ENCODE measurements at regions not wholly inside any gene's neighbourhood (a gene's known extent, or its start where the extent isn't known, plus 50 kb on each side); places are given as distances from the start of the nearest gene placed in this dataset.

GRCh38 chr6:5946701-5947100 lies 60.0 kb downstream of the NRN1 start:
- no peak for DNase-seq (ENCODE audit: low spot score)
- no peak overlapping the region for H3K27ac Mint-ChIP-seq
- H3K4me3 Mint-ChIP-seq = no peak overlapping the region
- no peaks in the 10 kb centered on the region for H3K4me1 Mint-ChIP-seq (ENCODE audit: low read depth)
- no peaks in the 10 kb centered on the region for H3K36me3 Mint-ChIP-seq (ENCODE audit: low read depth)
- intact Hi-C loops (cut with micrococcal nuclease) = no loop called here
- H3K27me3 Mint-ChIP-seq (ENCODE audit: insufficient read depth) = peaks cover 4% of the 10 kb centered on the region
- peaks cover 8% of the 10 kb centered on the region for H3K9me3 Mint-ChIP-seq

GRCh38 chr6:5946181-5946580 lies 60.5 kb downstream of the NRN1 start:
- intact Hi-C loops (cut with micrococcal nuclease) = no loop called here
- H3K27me3 Mint-ChIP-seq (ENCODE audit: insufficient read depth) = peaks cover 2% of the 10 kb centered on the region
- no peaks in the 10 kb centered on the region for H3K4me1 Mint-ChIP-seq (ENCODE audit: low read depth)
- no peak overlapping the region for H3K27ac Mint-ChIP-seq
- no peak overlapping the region for H3K4me3 Mint-ChIP-seq
- H3K36me3 Mint-ChIP-seq (ENCODE audit: low read depth) = no peaks in the 10 kb centered on the region
- no peak for DNase-seq (ENCODE audit: low spot score)
- peaks cover 8% of the 10 kb centered on the region for H3K9me3 Mint-ChIP-seq

- intact Hi-C loops (cut with micrococcal nuclease) = no loop called here
- DNase-seq (ENCODE audit: low spot score) = no peak
- Mint-ChIP-seq H3K27me3 (ENCODE audit: insufficient read depth) (peaks cover 2% of the 10 kb centered on the region), H3K9me3 (peaks cover 8% of the 10 kb centered on the region), H3K36me3 (ENCODE audit: low read depth) (no peaks in the 10 kb centered on the region), H3K4me1 (ENCODE audit: low read depth) (no peaks in the 10 kb centered on the region), H3K27ac (no peak overlapping the region), H3K4me3 (no peak overlapping the region)
Observed at GRCh38 chr6:5943591-5943990, 63.1 kb downstream of the NRN1 start.

DNA sequence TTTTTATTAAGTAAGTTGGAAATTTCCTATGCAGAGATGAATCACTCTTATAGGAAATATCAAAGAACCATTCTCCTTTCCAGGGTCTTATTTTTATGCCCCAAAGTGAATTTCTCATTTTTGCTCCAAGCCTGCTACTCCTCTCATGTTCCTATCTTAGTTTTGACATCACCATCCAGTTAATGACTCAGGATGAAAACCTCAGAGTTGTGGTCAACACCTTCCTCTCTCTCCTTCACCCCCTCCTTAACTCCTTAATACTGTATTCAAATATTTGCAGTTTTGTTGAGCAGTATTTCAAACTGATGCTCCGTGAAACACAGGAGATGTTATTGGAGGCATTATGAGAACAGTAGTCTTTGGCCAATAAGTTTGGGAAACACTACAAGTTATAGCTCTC lies 64.1 kb downstream of the NRN1 start:
- no peak overlapping the region for H3K4me3 Mint-ChIP-seq
- no peak for DNase-seq (ENCODE audit: low spot score)
- peaks cover 8% of the 10 kb centered on the region for H3K9me3 Mint-ChIP-seq
- H3K27ac Mint-ChIP-seq = no peak overlapping the region
- H3K4me1 Mint-ChIP-seq (ENCODE audit: low read depth) = no peaks in the 10 kb centered on the region
- intact Hi-C loops (cut with micrococcal nuclease) = no loop called here
- H3K27me3 Mint-ChIP-seq (ENCODE audit: insufficient read depth) = peaks cover 2% of the 10 kb centered on the region
- H3K36me3 Mint-ChIP-seq (ENCODE audit: low read depth) = no peaks in the 10 kb centered on the region

DNA sequence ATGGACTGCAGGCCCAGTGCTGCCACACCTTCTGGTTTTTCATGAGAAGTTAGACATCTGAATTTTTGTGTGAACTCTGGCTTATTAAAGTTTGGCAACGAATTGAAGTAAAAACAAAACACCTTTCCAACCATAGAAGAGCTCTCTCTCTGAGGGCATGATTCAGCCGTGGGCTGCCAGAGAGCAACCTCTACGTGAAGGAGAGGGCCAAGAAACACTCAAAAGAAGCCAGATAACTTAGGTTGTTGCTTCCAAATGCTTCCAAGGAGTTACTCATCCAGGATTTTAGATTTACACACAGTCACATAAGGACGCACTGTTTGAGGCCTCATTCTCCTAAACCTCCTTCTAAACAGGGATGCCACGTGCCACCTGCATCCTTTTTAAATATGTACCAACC lies 65.5 kb downstream of the NRN1 start:
- no peak for DNase-seq (ENCODE audit: low spot score)
- H3K27ac Mint-ChIP-seq = no peak overlapping the region
- H3K36me3 Mint-ChIP-seq (ENCODE audit: low read depth) = no peaks in the 10 kb centered on the region
- peaks cover 5% of the 10 kb centered on the region for H3K27me3 Mint-ChIP-seq (ENCODE audit: insufficient read depth)
- no peaks in the 10 kb centered on the region for H3K4me1 Mint-ChIP-seq (ENCODE audit: low read depth)
- H3K9me3 Mint-ChIP-seq = peaks cover 8% of the 10 kb centered on the region
- intact Hi-C loops (cut with micrococcal nuclease) = no loop called here
- H3K4me3 Mint-ChIP-seq = no peak overlapping the region

- no peak for DNase-seq (ENCODE audit: low spot score)
- Mint-ChIP-seq H3K36me3 (ENCODE audit: low read depth) (no peaks in the 10 kb centered on the region), H3K4me1 (ENCODE audit: low read depth) (no peaks in the 10 kb centered on the region), H3K27ac (no peak overlapping the region), H3K9me3 (peaks cover 8% of the 10 kb centered on the region), H3K27me3 (ENCODE audit: insufficient read depth) (peaks cover 7% of the 10 kb centered on the region), H3K4me3 (no peak overlapping the region)
- intact Hi-C loops (cut with micrococcal nuclease) = no loop called here
Observed at GRCh38 chr6:5938934-5939333, 67.8 kb downstream of the NRN1 start.

DNA sequence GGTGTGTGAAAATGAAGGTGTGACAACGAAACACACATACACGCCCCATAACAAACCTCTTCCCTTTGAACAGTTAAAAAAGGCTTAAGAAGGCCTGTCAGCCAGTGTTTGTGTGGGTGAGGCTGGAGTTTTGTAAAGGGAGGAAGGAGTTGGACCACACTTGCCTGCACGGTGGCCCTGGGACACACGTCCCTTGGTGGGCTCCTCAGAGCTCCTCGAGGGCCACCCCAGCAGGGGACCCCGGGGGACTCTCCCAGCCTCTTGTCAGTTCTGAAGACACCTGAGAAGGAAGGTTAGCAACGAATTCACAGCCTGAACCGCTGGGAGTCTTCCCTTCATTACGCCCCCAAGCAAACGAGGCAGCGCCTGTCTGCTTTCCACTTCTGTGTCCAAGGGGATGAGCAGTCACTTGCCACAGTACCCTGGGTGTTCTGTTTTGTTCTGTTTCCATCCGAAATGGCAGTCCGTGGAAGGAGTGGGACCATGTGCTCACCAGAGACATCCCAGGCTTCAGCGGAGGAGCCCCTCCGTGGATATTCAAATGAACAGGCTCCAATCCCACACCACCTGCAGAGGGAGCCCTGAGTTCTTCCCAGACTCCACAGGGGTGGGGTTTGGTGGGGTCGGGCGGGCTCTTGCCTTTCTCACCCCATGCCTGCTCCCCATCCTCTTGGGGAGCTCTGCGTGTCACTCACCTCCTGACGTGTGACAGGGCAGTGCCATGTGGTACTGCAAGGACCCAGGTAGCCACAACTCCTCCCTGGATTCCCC lies 68.6 kb downstream of the NRN1 start:
- no peak for DNase-seq (ENCODE audit: low spot score)
- H3K4me1 Mint-ChIP-seq (ENCODE audit: low read depth) = no peaks in the 10 kb centered on the region
- no peaks in the 10 kb centered on the region for H3K36me3 Mint-ChIP-seq (ENCODE audit: low read depth)
- H3K9me3 Mint-ChIP-seq = peaks cover under 1% of the 10 kb centered on the region
- H3K4me3 Mint-ChIP-seq = no peak overlapping the region
- H3K27ac Mint-ChIP-seq = no peak overlapping the region
- peaks cover 7% of the 10 kb centered on the region for H3K27me3 Mint-ChIP-seq (ENCODE audit: insufficient read depth)
- intact Hi-C loops (cut with micrococcal nuclease) = no loop called here

DNA sequence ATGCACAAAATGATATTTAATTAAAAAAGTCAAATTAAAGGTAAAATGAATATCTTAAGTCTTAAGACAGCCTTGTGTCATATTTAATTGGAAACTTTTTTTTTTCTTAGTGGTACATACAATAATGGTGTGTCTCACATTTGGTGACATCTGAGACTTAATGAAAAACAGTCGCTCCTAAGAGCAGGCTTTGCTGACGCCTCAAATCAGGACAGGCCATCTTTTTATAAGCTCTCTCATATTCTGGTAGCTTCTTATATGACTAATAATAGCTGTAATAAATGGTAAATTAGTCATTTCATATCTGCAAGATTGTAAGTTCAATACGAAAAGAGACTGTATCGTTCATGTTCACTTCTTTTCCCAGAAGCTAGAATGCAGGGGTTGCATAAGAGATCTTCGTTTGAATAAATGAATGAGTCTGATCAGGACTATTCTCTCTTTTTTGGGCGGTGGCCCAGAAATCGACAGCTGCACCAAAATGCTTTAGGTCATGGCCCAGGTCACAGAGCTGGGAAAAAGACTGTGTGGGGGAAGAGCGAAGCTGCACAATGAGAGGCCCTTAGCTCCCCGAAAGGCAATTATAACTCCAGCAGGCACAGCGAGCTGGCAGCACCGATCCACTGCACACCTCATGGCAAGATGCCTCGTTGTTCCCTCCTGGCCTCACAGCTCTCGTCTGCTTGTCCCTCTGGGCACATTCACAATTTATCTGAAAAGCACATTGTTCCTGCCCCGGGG lies 69.4 kb downstream of the NRN1 start:
- no peak for DNase-seq (ENCODE audit: low spot score)
- intact Hi-C loops (cut with micrococcal nuclease) = no loop called here
- H3K4me3 Mint-ChIP-seq = no peak overlapping the region
- peaks cover 7% of the 10 kb centered on the region for H3K27me3 Mint-ChIP-seq (ENCODE audit: insufficient read depth)
- H3K36me3 Mint-ChIP-seq (ENCODE audit: low read depth) = no peaks in the 10 kb centered on the region
- H3K9me3 Mint-ChIP-seq = no peaks in the 10 kb centered on the region
- H3K27ac Mint-ChIP-seq = no peak overlapping the region
- H3K4me1 Mint-ChIP-seq (ENCODE audit: low read depth) = no peaks in the 10 kb centered on the region

GRCh38 chr6:5936631-5937030 lies 70.1 kb downstream of the NRN1 start:
- Mint-ChIP-seq H3K27ac (no peak overlapping the region), H3K4me3 (no peak overlapping the region), H3K4me1 (ENCODE audit: low read depth) (no peaks in the 10 kb centered on the region), H3K36me3 (ENCODE audit: low read depth) (no peaks in the 10 kb centered on the region), H3K9me3 (no peaks in the 10 kb centered on the region), H3K27me3 (ENCODE audit: insufficient read depth) (peaks cover 14% of the 10 kb centered on the region)
- no peak for DNase-seq (ENCODE audit: low spot score)
- intact Hi-C loops (cut with micrococcal nuclease) = no loop called here

DNA sequence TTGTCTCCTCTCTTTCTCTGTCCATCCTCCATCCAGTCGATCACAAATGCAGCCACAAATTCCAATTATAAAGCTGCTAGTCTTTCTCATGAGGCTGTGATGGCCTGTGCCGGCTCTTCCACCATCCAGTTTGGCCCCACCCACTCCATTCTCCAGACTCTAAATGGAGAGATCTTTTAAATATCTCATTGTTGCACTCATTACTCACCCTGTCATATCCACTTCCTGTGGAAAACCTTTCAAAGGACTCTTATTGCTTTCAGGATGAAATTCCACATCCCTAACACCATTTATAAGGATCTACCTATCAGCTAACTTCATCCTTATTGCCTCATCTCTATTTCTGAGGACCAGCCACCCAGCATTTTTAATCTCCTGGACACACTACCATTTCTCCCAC lies 70.6 kb downstream of the NRN1 start:
- no peaks in the 10 kb centered on the region for H3K36me3 Mint-ChIP-seq (ENCODE audit: low read depth)
- no peaks in the 10 kb centered on the region for H3K4me1 Mint-ChIP-seq (ENCODE audit: low read depth)
- H3K9me3 Mint-ChIP-seq = no peaks in the 10 kb centered on the region
- no peak overlapping the region for H3K4me3 Mint-ChIP-seq
- intact Hi-C loops (cut with micrococcal nuclease) = no loop called here
- peaks cover 15% of the 10 kb centered on the region for H3K27me3 Mint-ChIP-seq (ENCODE audit: insufficient read depth)
- DNase-seq (ENCODE audit: low spot score) = no peak
- H3K27ac Mint-ChIP-seq = no peak overlapping the region

DNA sequence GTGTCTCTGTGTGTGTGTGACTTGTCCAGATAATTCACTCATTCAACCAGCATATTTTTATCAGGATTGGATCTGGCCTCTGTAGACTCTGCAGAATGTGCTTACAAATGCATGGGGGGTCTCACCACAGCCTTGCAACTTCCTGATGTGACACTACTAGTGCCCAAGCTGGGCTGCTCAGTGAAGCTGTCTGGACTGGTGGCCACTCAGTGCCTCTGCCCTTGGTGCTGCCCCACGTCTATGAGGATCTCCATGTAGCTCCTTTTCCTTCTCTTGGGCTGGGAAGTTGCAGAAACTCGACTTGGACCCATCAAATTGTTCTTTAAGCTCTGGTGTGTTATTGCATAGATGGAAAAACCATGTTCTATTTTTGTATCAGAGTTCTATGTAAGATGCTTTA lies 75.8 kb downstream of the NRN1 start:
- Mint-ChIP-seq H3K27me3 (ENCODE audit: insufficient read depth) (peaks cover 10% of the 10 kb centered on the region), H3K9me3 (peaks cover 4% of the 10 kb centered on the region), H3K4me1 (ENCODE audit: low read depth) (no peaks in the 10 kb centered on the region), H3K27ac (no peak overlapping the region), H3K4me3 (no peak overlapping the region), H3K36me3 (ENCODE audit: low read depth) (no peaks in the 10 kb centered on the region)
- no peak for DNase-seq (ENCODE audit: low spot score)
- intact Hi-C loops (cut with micrococcal nuclease) = no loop called here

DNA sequence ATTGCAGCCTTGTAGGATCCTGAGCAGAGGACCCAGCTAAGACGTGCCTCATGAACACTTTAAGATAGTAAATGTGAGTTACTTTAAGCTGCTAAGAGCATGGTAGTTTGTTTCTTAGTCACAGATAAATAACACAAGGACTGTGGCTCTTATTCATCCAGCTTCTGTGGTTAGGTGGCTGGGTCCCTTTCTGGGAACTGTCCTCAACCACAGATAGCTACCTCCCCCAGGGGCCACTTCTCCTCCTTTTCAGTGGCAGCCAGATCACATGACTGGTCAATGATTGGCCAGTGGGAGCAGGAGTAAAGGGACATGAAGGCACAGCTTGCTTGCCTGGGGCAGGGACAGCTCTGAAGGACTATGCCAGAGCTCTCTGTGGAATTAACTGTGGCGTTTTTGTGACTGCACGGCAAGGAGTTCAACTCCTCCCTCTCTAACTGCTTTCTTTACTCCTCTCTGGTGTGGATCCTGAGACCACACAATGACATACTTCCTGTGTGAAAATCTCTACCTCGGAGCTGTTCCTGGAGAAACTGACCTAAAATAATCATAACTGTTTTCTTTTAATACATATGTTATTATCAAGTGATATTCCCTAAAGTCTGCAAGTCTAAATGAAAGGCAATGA lies 76.5 kb downstream of the NRN1 start:
- Mint-ChIP-seq H3K27ac (no peak overlapping the region), H3K9me3 (peaks cover 4% of the 10 kb centered on the region), H3K36me3 (ENCODE audit: low read depth) (no peaks in the 10 kb centered on the region), H3K4me3 (no peak overlapping the region), H3K4me1 (ENCODE audit: low read depth) (no peaks in the 10 kb centered on the region), H3K27me3 (ENCODE audit: insufficient read depth) (peaks cover 10% of the 10 kb centered on the region)
- intact Hi-C loops (cut with micrococcal nuclease) = no loop called here
- DNase-seq (ENCODE audit: low spot score) = no peak

DNA sequence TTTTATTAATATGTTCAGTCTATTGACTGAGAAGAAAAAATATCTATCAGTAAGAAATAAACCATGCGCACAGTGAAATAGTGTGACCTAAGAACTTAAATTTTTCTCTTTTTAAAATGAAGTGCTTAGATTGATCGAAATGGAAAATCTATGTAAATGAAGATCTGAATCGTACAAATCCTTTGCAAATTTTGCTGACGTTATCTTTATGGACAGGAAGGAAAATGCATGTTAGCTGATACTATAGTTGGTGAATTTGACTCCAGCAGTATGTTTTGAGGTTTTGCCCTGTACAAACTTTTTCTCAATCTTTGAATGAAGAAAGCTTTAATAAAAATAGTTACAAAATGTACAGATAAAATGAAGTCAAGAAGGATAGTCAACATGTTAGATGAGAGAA lies 82.9 kb downstream of the NRN1 start:
- no peak overlapping the region for H3K27ac Mint-ChIP-seq
- H3K36me3 Mint-ChIP-seq (ENCODE audit: low read depth) = no peaks in the 10 kb centered on the region
- no peak for DNase-seq (ENCODE audit: low spot score)
- no peaks in the 10 kb centered on the region for H3K4me1 Mint-ChIP-seq (ENCODE audit: low read depth)
- H3K4me3 Mint-ChIP-seq = no peak overlapping the region
- H3K9me3 Mint-ChIP-seq = peaks cover 8% of the 10 kb centered on the region
- H3K27me3 Mint-ChIP-seq (ENCODE audit: insufficient read depth) = peaks cover 10% of the 10 kb centered on the region
- intact Hi-C loops (cut with micrococcal nuclease) = no loop called here
